ENCODE measurements at regions not wholly inside any gene's neighbourhood (a gene's known extent, or its start where the extent isn't known, plus 50 kb on each side); places are given as distances from the start of the nearest gene placed in this dataset.

- no peak overlapping the region for H3K27ac ChIP-seq (ENCODE audit: control insufficient read depth, insufficient read depth, low read length)
- H3K9me1 ChIP-seq (ENCODE audit: control insufficient read depth, extremely low read depth, insufficient read depth, low read length): no peaks in the 10 kb centered on the region
- no peaks in the 10 kb centered on the region for H3K27me3 ChIP-seq (ENCODE audit: control insufficient read depth, extremely low read depth, insufficient read depth, low read length)
- TF ChIP-seq CTCF (optimal IDR thresholded peaks at IDR 0.05 in 1 of 3, IDR thresholded peaks at IDR 0.05 in 1 of 3, conservative IDR thresholded peaks at IDR 0.05 in 1 of 3; ENCODE audit: extremely low read depth in 1 of 3, insufficient read depth in 2 of 3, low read length in 3 of 3): no peak
- TF ChIP-seq EZH2 (IDR thresholded peaks at IDR 0.05; ENCODE audit: low read length): no peak
- H3K4me2 ChIP-seq (ENCODE audit: control insufficient read depth, extremely low read depth, insufficient read depth, low read depth, low read length): no peak overlapping the region
- no peaks in the 10 kb centered on the region for H4K20me1 ChIP-seq (ENCODE audit: control insufficient read depth, extremely low read depth, insufficient read depth, low read length)
- no peak overlapping the region for H3K9ac ChIP-seq (ENCODE audit: control insufficient read depth, extremely low read depth, insufficient read depth, low read length)
- dilution Hi-C loops (cut with MboI; ENCODE audit: extremely low pct_ligation_motif_present, low sequenced_read_pairs): no loop called here
- no peaks in the 10 kb centered on the region for H3K36me3 ChIP-seq (ENCODE audit: control insufficient read depth in 2 of 2, extremely low read depth in 1 of 2, insufficient read depth in 2 of 2, low read length in 2 of 2)
- FAIRE-seq (no peak), DNase-seq (ENCODE audit: low read depth, low spot score) (no peak)
- no peaks in the 10 kb centered on the region for H3K79me2 ChIP-seq (ENCODE audit: control insufficient read depth, insufficient read depth, low read length)
- H3K4me3 ChIP-seq (ENCODE audit: control insufficient read depth in 2 of 3, extremely low read depth in 1 of 3, insufficient read depth in 2 of 3, low read depth in 1 of 3, low read length in 3 of 3): no peak overlapping the region
- no peaks in the 10 kb centered on the region for H3K9me3 ChIP-seq (ENCODE audit: control insufficient read depth, low read depth, low read length)
- H3K4me1 ChIP-seq (ENCODE audit: control insufficient read depth, extremely low read depth, insufficient read depth, low read length): no peaks in the 10 kb centered on the region
- H2AFZ ChIP-seq (ENCODE audit: control insufficient read depth, low read length): no peak overlapping the region
Measured at GRCh38 chr2:24439971-24440340, 51.1 kb upstream of the NCOA1 start.

GRCh38 chr2:24439280-24439970, 51.6 kb upstream of the NCOA1 start:
- no peaks in the 10 kb centered on the region for H3K27me3 ChIP-seq (ENCODE audit: control insufficient read depth, extremely low read depth, insufficient read depth, low read length)
- no peaks in the 10 kb centered on the region for H3K36me3 ChIP-seq (ENCODE audit: control insufficient read depth in 2 of 2, extremely low read depth in 1 of 2, insufficient read depth in 2 of 2, low read length in 2 of 2)
- no peaks in the 10 kb centered on the region for H3K79me2 ChIP-seq (ENCODE audit: control insufficient read depth, insufficient read depth, low read length)
- no peaks in the 10 kb centered on the region for H3K9me1 ChIP-seq (ENCODE audit: control insufficient read depth, extremely low read depth, insufficient read depth, low read length)
- H3K27ac ChIP-seq (ENCODE audit: control insufficient read depth, insufficient read depth, low read length): no peak overlapping the region
- H3K4me1 ChIP-seq (ENCODE audit: control insufficient read depth, extremely low read depth, insufficient read depth, low read length): no peaks in the 10 kb centered on the region
- no peak overlapping the region for H3K4me2 ChIP-seq (ENCODE audit: control insufficient read depth, extremely low read depth, insufficient read depth, low read depth, low read length)
- FAIRE-seq (no peak), DNase-seq (ENCODE audit: low read depth, low spot score) (no peak)
- dilution Hi-C loops (cut with MboI; ENCODE audit: extremely low pct_ligation_motif_present, low sequenced_read_pairs): no loop called here
- no peak overlapping the region for H3K9ac ChIP-seq (ENCODE audit: control insufficient read depth, extremely low read depth, insufficient read depth, low read length)
- H3K9me3 ChIP-seq (ENCODE audit: control insufficient read depth, low read depth, low read length): no peaks in the 10 kb centered on the region
- no peak for TF ChIP-seq EZH2 (IDR thresholded peaks at IDR 0.05; ENCODE audit: low read length)
- TF ChIP-seq CTCF (optimal IDR thresholded peaks at IDR 0.05 in 1 of 3, IDR thresholded peaks at IDR 0.05 in 1 of 3, conservative IDR thresholded peaks at IDR 0.05 in 1 of 3; ENCODE audit: extremely low read depth in 1 of 3, insufficient read depth in 2 of 3, low read length in 3 of 3): no peak
- H2AFZ ChIP-seq (ENCODE audit: control insufficient read depth, low read length): no peak overlapping the region
- no peak overlapping the region for H3K4me3 ChIP-seq (ENCODE audit: control insufficient read depth in 2 of 3, extremely low read depth in 1 of 3, insufficient read depth in 2 of 3, low read depth in 1 of 3, low read length in 3 of 3)
- no peaks in the 10 kb centered on the region for H4K20me1 ChIP-seq (ENCODE audit: control insufficient read depth, extremely low read depth, insufficient read depth, low read length)

Data from keratinocyte (primary cell).